ENCODE measurements at regions not wholly inside any gene's neighbourhood (a gene's known extent, or its start where the extent isn't known, plus 50 kb on each side); places are given as distances from the start of the nearest gene placed in this dataset.

DNA sequence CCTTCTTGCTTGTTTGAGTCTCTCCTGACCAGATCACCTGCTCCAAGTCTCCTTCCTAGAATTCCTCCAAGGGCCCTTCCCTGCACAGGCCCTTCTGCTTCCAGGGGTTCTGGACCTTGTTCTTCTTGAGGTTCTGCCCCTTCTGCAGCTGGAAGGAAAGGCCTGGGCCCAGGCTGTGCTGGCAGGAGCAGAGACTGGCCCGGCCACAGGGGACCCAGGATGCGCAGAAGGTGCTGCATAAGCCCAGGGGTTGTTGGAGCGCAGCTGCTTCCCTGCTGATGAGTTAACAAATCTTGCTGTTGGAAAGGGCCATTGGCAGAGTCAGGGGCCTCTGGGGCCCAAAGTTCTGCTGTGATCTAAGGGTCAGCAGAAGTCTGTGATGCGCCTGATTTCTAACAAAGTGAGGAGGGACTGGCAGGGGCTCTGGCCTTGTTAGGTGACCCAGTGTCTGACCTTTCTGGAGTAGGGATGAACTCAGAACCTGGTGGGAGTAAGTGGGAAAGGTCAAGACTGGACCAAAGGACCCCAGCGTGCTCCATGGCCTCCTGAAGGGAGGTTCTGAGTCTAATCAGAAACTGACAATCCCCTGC is 509.8 kb downstream of the PTPRU start:
- TF ChIP-seq CTCF (IDR thresholded peaks at IDR 0.05) = no peak
- no peak for TF ChIP-seq POLR2AphosphoS5 (IDR thresholded peaks at IDR 0.05)
